ENCODE measurements at regions not wholly inside any gene's neighbourhood (a gene's known extent, or its start where the extent isn't known, plus 50 kb on each side); places are given as distances from the start of the nearest gene placed in this dataset.

DNA sequence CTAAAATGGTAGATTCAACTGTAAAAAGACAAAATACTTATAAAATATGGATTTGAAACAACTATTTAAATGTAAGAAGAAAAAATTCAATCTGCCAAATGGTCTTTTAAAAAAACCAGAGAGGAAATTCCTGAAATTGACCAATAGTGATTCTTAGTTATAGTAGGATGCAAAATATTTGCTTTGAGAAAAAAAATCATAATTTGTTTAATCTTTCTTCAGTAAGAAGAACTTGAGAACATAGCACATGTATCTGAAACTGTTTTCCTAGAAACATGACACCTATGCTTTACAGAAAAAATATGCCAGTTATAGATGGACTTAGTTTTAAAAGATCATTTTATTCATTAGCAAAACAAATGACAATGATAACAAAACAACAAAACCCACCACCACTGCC lies 186.9 kb upstream of the CD180 start:
- DNase-seq (ENCODE audit: low read depth) = no peak

DNA sequence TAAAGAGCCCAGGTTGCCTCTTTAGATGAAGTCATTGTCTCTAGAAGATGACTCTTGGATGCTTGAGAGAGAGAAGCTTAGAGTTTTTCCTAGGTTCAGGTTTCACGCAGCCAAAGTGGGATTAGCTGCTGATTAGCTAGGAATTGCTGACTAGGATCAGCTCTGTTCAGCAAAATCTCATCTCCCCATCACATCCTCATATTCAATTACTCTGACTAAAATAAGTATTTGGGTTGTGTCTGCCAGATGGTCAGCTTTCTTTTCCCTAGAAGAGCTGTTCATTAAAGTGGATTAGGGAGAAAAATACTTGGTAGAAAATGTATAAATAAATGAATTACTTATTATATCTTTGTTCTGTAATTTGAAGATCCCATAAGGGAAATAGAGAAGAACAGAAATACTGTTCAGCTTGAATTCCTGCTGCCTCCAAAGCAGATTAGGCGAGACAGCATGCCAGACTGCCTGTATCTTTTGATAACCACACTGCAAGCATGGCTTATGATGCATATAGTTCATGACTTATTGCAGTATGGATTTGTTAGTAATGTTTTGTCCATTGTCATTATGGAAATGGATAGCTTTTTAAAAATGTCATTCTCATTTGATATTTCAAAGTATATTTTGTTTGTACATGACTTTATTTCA lies 184.8 kb upstream of the CD180 start:
- DNase-seq (ENCODE audit: low read depth) = no peak

DNA sequence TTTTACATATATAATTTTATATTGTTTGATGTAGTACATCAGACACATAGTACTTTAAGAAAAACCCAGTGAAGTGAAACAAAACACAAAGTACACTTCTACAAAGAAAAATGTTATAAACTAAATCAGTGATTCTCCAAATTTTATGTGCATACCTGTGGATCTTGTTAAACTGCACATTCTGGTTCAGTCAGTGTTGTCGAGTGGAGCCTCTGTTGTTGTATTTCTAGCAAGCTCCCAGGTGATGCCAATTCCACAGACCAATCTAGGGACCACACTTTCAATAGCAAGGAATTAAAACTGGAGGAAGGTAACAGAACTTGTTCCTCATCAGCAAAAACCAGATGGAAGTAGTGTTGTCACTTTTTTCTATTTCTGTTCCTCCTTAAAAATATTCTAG lies 183.8 kb upstream of the CD180 start:
- no peak for DNase-seq (ENCODE audit: low read depth)

DNA sequence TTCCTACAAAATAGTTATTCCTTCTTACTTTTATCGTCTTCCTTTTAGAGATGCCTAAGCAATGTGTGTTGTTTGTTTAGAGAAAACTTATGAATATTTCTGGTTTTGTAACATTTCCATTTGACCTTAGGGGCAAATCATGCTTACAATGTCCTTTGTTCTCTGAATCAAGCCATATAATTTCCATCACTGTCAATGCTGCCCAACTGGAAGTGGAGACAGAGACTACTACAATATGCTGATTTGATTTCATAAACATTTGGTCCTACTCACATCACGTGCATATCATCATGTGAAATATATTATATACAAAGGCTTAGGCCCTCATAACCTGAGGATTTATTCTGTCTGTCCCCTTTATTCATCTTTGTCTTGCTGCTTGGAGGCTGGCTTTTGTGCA lies 183.2 kb upstream of the CD180 start:
- DNase-seq (ENCODE audit: low read depth) = no peak

DNA sequence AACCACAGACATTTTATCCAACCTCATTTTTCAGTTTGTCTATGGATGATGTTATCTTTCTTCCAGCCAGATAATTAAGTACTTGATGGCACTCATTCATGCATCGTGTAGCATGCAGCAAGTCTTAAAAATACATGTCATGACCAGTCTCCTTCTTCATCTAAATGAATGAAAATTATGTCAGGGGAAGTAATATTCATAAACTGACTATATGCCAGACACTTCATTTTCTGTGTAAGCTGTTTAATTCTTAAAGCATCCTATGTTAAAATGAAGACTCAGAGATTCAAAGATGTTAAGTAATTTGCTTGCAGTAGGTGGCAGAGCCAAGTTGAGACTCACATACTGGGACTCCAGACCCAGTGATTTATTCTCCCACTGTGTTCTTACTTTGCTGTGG lies 181.7 kb upstream of the CD180 start:
- no peak for DNase-seq (ENCODE audit: low read depth)

DNA sequence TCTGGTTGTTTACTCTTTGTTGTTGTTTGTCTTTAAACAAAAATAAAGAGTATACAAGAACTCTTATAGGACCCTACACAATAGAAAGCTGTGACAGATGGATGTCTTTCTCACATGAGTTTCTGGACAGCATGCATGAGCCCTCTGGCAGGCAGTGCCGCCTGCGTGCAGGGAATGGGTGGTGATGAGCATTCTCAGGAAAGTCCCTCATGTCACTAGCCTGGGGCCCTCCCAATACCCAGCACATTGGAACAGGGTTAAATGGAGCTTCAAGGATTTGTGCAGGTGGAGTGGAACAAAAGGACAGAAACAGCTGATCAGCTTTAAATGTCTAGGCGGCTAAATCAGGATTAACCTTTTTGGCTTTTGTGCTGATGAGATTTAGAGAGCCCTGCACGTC lies 181.0 kb upstream of the CD180 start:
- DNase-seq (ENCODE audit: low read depth) = no peak

DNA sequence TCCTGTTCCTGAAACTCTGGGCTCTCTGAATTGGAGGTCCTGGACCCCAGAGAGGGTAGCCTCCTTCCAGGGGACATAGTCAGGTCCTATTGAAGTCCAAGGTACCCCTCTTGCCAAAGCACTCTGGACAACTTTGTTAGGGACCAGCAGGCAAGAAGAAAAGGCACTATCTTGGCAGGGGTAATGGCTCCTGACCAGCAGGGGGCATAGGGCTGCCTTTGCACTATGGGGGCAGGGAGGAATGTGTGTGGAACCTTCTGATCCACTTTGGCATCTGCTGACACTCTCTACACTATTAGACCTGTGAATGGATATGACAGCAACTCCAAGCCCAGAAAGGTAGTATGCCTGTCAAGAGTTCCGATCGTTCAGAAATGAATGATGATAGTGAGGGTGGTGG lies 179.0 kb upstream of the CD180 start:
- DNase-seq (ENCODE audit: low read depth) = no peak

DNA sequence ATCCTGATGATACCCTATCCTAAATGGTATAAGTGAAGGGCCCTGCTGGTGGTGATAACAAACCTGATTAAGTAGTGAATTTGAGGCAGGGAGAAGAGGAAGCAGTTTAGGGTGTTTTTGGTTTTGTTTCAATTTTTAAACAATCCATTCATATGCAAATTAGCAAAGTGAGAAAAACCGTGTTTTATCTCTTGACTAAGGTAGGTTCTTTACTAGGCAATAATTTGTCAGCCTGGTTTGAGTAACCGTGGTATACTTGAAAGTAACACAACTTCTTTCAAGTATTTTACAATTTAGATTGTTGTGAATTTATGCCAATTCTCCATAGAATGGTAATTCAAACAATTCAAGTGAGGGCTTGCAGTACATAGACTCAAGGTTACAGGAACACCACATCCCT lies 177.8 kb upstream of the CD180 start:
- no peak for DNase-seq (ENCODE audit: low read depth)

DNA sequence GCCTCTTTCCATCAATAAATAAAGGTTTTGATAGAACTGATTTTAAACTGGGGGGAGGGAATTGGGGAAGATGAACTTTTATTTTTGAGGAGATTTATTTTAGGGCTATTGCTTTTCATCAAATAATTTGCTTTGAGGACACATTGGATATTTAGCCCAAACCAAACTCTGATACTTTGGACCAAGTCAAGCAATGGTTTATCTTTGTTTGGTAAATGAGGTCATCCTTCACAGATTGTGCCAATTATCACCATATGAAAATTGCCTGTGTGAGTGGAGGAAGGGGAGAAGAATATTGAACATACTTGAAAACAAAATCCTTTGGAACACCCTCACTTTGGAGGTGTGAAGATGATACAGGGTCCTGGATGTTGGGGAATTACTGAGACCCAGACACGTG lies 176.9 kb upstream of the CD180 start:
- DNase-seq (ENCODE audit: low read depth) = no peak

DNA sequence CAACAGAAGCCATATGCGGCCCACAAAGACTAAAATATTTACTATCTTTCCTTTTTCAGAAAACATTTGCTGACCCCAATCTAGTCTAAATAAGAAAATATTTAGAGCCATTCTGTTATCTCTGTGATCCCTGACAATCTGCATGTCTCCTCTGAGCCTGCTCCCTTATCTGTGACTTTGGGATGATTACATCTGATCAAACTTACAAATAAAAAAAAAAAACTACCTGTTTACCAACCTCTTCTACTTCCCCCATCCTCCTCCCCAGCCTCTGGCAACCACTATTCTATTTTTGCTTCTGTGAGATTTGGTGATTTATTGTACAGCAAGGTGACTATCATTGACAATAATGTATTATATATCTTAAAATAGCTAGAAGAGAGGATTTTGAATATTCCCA lies 176.3 kb upstream of the CD180 start:
- no peak for DNase-seq (ENCODE audit: low read depth)

DNA sequence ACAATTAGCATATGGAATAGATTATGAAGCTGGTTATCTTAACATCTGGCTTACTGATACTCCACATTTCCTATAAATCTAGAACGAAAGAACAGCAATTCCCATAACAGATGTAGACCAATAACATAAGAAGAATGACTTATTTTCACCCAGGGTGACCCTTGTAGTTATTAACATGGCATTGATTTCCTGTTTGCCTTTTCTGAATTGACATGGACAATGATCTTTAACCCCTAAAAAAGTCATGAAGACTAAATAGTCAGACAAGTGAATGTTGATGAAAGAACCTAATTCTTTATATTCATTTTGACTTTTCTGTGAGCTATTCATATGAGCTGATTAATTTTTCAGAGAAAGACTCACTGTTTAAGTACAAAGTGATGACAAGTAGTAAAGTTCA lies 175.3 kb upstream of the CD180 start:
- DNase-seq (ENCODE audit: low read depth) = no peak

DNA sequence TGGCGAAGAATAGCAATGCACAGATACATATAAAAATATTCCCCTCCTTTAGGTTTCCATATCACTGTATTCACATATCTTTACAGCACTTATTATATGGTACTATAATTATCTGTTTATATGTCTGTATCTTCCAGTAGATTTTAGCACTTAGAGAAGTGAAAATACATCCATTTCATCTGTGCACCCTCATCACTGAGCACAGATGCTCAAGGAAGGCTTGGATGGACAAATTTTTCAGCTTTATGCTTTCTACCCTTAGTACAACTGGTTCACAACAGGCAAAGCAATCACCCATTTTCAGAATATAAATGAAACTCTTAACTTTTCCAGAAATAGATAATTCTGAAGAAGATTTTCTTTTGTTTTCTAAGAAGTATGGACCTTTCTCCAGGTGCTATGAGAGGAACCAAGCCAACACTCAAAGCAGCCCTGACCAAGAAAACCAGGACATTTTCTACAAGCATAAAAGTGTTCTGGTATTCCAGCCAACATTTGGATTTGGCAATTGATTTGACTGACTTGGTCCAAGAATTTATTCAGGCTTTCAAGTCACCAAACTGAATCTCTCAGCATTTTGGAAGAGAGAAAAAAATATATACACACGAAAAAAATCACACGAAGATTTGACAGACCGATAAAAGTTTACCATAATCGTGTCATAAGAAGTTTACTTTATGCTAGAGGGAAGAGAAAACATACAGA lies 170.2 kb upstream of the CD180 start:
- no peak for DNase-seq (ENCODE audit: low read depth)

DNA sequence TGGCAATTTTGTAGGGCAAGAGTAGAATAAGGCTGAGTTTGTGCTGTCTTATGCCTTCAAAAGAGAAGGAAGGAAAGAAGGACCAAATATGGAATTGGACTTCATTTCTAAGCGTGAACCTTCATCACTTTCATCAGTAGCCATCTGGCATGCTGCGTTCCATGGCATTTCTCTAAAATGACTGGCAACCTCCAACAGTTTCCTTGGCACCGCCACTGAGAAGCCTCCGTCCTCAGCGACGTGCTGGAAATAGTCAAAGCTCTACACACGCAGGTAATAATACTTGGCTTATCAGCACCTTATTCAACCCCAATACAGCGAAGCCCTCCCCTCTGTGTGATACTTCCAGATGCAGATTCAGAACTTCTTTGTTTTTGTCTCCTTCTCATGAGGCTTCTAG lies 169.7 kb upstream of the CD180 start:
- no peak for DNase-seq (ENCODE audit: low read depth)

DNA sequence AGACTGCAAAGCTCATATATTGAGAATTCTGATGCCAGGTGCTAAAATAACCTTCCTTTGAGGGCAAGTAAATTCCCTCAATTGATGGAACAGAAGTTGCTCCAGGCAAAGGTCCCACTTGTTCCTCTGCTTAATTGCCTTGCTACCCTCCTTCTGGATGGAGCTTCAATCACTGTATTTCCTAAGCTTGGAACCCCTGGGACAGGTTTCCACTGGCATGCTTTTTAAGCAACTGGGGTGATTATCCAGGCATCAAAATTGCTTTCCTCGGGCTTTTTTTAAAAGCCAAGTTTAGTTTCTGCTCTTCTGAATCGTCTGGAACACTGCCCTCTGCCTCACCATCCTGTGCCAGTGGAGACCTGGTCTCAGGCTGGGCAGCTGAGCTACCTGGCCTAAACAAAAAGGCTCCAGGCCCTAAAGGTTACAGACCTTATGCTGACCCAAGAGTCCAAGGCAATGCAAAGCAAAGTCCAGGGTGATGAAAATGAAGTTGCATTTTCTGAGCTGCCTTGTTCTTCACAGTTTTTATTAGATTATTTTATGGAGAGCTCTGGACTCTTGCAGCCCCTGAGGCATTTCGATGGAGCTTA lies 167.9 kb upstream of the CD180 start:
- no peak for DNase-seq (ENCODE audit: low read depth)

DNA sequence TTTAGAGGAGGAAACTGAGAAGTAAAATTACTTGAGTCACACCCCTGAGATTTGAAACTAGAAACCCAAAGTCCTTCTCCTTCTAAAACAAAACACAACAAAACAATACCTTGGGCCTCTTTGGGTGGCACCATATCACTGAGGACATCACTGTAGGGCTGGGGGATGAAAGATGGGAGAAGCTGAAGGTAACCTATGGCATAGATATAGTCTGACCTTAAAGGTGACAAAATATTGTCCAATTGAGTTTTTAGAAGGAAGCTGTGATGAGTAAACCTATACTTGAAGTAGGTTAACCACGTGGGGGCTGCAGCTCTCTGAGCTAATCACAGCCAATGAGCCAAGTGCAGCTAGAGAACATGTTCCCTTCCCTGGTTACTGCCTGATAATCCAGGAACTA lies 167.4 kb upstream of the CD180 start:
- DNase-seq (ENCODE audit: low read depth) = no peak

DNA sequence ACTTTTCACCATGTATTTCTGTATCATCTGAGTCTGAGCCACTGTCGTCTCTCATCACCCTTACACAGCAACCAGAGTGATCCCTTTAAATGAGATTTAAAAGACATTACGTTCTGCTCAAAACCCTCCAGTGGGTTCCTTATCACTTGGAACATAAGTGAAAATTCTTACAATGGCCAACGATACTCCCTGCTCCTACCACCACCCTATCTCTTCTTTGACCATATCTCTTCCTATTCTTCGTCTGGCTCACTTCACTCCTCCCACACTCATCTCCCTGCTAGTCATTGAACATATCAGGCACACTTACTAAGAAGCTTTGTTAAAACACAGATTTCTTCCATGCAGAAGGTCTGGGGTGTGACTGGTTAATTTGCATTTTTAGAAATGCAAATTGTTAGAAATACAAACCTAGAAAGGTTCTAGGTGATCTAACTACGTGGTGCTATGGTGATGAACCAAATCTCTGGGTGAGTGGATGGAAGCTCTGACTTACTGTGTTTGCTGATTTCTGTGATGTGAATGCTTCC lies 166.6 kb upstream of the CD180 start:
- no peak for DNase-seq (ENCODE audit: low read depth)

DNA sequence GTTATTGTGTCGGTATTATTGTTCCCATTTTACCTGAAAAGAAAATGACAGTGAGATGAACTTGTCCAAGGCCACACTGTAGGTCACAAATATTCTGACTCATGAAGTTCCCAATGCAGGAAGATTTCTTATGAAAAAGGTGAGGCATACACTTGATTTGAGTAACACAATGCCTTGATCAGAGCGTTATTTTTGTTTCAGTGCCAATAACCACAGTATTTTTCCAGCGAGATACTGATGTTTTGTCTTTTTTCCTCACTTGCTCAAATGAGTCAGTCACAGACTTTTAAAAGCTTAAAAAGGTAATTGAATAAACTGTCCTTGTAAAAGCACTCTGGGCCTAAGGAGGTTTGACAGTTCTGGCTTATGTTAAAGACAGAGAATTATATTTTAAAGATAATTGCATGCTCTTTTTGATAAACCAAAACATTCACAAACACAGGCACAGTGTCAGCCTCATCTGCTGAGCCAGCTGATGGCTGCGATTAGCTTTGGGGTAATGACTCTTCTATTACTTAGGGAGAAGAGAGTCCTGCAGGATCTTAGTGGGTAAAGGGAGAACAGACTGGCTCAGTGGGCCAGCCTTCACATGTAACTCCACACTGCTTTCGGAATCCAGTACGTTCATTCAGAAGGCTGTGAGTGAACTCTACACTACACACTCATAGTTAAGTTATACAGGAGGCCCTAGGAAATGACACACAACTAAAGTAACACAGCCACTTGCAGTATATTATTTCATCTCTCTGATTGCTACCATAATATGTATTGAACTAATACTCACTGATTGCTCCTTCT lies 165.5 kb upstream of the CD180 start:
- no peak for DNase-seq (ENCODE audit: low read depth)

DNA sequence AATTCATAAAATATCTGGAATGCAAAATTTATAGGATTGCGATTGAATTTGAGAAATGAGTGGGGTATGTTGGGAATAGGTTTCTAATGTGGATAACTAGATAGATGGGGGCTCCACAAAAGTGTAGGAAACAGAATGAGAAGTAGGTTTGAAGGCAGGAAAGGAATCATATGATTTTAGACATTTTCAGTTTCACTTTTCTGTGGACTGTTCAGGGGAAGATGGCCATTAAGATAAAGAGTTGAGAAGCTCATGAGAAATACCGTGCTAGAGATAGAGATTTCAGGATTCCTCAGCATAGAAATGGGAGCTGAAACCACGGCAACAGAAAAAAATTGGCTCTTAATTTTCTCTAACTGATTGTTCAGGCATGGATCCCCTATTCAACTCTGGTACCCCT lies 163.4 kb upstream of the CD180 start:
- no peak for DNase-seq (ENCODE audit: low read depth)

DNA sequence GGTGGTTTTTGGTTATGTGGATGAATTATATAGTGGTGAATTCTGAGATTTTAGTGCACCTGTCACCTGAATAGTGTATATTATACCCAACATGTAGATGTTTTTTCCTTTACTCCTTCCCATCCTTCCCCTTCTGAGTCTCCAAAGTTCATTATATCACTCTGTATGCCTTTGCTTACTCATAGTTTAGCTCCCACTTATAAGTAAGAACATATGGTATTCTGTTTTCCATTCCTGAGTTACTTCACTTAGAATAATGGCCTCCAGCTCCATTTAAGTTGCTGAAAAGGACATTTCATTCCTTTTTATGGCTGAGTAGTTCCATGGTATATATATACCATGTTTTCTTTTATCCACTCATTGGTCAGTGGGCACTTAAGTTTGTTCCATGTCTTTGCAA lies 161.6 kb upstream of the CD180 start:
- DNase-seq (ENCODE audit: low read depth) = no peak

DNA sequence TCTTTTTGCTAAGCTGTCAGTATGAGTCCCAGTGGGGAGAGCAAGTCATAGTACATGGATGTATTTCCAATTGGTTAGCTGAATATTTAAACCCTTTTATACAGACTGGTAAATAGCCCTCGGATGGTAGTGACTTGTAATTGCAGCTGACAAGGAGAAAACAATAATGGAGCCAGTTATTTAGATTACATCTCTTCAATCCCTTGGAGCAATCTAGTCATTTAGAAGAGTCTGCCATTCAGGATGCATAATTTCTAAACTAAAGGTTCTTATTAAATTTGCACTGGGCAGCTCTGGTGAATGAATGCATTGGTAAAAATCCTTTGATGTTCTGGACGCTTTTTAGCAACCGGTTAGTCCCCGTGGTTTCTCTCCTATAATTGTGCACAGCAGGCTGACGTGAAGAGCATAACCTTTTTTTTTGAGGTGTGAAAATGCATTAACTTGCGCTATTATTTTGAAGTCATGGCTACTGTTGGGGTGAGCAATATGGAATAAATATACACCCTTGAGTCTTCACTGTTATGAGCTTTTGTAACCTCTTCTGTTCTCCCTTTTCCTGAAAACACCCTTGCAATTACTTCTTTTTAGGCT lies 158.6 kb upstream of the CD180 start:
- no peak for DNase-seq (ENCODE audit: low read depth)
